ENCODE measurements at regions not wholly inside any gene's neighbourhood (a gene's known extent, or its start where the extent isn't known, plus 50 kb on each side); places are given as distances from the start of the nearest gene placed in this dataset.

DNA sequence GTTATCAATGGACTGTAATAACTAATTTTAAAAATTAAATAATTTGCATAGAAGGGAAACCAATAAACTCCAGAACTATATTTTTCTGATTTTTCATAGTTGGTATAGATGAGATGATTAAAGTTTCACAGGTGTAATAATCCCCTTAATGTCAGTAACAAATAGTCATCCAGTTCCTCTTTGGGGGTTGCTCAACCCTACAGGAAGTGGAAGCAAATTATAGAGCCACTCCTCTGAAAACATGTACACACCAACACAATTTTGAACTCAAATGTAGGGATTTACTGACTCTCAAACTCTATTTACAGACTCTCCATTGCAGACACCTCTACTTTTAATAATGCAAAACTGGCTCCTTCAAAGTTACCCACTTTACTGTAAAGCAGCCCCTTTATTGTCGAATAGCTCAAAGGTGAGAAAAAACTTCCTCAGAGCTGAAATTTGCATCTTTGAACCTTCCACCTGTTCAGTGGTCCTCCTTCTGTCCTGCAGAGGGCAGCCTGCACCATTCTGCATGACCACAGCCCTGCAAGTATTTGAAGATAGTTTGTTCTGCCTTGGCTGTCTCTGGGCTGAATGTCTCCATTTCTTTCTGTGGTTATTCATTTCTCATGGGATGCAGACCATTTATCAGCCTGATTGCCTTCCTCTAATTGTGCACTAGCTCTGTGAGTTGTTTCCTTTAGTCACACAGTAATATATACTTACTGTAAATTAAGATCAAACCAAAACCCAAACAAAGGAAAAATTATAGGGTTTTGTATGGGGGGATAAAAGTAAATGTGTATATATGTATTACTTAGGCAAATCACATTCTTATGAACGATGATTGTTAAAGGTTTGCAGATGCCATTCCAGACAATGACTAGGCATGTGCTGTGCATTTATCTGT lies 383.2 kb upstream of the SGCD start:
- TF ChIP-seq, protein P1, sequence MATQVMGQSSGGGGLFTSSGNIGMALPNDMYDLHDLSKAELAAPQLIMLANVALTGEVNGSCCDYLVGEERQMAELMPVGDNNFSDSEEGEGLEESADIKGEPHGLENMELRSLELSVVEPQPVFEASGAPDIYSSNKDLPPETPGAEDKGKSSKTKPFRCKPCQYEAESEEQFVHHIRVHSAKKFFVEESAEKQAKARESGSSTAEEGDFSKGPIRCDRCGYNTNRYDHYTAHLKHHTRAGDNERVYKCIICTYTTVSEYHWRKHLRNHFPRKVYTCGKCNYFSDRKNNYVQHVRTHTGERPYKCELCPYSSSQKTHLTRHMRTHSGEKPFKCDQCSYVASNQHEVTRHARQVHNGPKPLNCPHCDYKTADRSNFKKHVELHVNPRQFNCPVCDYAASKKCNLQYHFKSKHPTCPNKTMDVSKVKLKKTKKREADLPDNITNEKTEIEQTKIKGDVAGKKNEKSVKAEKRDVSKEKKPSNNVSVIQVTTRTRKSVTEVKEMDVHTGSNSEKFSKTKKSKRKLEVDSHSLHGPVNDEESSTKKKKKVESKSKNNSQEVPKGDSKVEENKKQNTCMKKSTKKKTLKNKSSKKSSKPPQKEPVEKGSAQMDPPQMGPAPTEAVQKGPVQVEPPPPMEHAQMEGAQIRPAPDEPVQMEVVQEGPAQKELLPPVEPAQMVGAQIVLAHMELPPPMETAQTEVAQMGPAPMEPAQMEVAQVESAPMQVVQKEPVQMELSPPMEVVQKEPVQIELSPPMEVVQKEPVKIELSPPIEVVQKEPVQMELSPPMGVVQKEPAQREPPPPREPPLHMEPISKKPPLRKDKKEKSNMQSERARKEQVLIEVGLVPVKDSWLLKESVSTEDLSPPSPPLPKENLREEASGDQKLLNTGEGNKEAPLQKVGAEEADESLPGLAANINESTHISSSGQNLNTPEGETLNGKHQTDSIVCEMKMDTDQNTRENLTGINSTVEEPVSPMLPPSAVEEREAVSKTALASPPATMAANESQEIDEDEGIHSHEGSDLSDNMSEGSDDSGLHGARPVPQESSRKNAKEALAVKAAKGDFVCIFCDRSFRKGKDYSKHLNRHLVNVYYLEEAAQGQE (IDR thresholded peaks at IDR 0.05; ENCODE audit: insufficient read depth in 1 of 2, low read depth in 2 of 2, low read length in 1 of 2): no peak
- TF ChIP-seq, protein P2, sequence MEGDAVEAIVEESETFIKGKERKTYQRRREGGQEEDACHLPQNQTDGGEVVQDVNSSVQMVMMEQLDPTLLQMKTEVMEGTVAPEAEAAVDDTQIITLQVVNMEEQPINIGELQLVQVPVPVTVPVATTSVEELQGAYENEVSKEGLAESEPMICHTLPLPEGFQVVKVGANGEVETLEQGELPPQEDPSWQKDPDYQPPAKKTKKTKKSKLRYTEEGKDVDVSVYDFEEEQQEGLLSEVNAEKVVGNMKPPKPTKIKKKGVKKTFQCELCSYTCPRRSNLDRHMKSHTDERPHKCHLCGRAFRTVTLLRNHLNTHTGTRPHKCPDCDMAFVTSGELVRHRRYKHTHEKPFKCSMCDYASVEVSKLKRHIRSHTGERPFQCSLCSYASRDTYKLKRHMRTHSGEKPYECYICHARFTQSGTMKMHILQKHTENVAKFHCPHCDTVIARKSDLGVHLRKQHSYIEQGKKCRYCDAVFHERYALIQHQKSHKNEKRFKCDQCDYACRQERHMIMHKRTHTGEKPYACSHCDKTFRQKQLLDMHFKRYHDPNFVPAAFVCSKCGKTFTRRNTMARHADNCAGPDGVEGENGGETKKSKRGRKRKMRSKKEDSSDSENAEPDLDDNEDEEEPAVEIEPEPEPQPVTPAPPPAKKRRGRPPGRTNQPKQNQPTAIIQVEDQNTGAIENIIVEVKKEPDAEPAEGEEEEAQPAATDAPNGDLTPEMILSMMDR (IDR thresholded peaks at IDR 0.05): peak; percentile 81
- TF ChIP-seq POLR2AphosphoS5 (IDR thresholded peaks at IDR 0.05; ENCODE audit: low read depth, low read length): no peak
